Ovary (tissue), 3 donors: ENCODE measurements at regions not wholly inside any gene's neighbourhood (a gene's known extent, or its start where the extent isn't known, plus 50 kb on each side); places are given as distances from the start of the nearest gene placed in this dataset.

Source experiments
- CTCF ChIP-seq, 3 donors: fragments of 450-650 bp in 2 of 3; fragments of 200-600 bp in 1 of 3; IDR thresholded peaks; one replicate each; pipeline versions ENCODE4 v1.5.1 to v1.8.0; 2016 to 2022; ENCODE audit warnings: antibody characterized with exemption in 3 of 3, mild to moderate bottlenecking in 1 of 3
- EP300 ChIP-seq: sonication (generic); formaldehyde crosslinking; IDR thresholded peaks from one replicate; pipeline ENCODE4 v1.6.1; 2017; ENCODE audit warnings: antibody characterized with exemption
- donor health status: DM: no; HTN: no; CAD: no.

- TF ChIP-seq CTCF (IDR thresholded peaks at IDR 0.05) = no peak
- TF ChIP-seq EP300 = no peak
These were observed 290.2 kb upstream of the SP4 start for GRCh38 chr7:21137640-21138039.
